Body of pancreas (tissue), 4 donors: ENCODE measurements at regions not wholly inside any gene's neighbourhood (a gene's known extent, or its start where the extent isn't known, plus 50 kb on each side); places are given as distances from the start of the nearest gene placed in this dataset.

Experiments used
- CTCF ChIP-seq, 7 experiments: fragments of 450-650 bp in 4 of 7; fragments of 200-600 bp in 3 of 7; sonication (generic) in 3 of 7; IDR thresholded peaks; one replicate each; pipeline ENCODE4 v1.5.1; 2016 to 2019; ENCODE audit warnings: antibody characterized with exemption in 7 of 7
- POLR2A ChIP-seq, 3 donors: fragments of 450-650 bp; IDR thresholded peaks; one replicate each; pipeline ENCODE4 v1.6.1; 2016; ENCODE audit warnings: antibody characterized with exemption in 3 of 3, mild to moderate bottlenecking in 2 of 3

GRCh38 chr3:5889374-5889773, 701.9 kb downstream of the EDEM1 start:
- TF ChIP-seq CTCF (IDR thresholded peaks at IDR 0.05) (no peak), POLR2A (IDR thresholded peaks at IDR 0.05) (no peak)
